ENCODE measurements at regions not wholly inside any gene's neighbourhood (a gene's known extent, or its start where the extent isn't known, plus 50 kb on each side); places are given as distances from the start of the nearest gene placed in this dataset.

DNA sequence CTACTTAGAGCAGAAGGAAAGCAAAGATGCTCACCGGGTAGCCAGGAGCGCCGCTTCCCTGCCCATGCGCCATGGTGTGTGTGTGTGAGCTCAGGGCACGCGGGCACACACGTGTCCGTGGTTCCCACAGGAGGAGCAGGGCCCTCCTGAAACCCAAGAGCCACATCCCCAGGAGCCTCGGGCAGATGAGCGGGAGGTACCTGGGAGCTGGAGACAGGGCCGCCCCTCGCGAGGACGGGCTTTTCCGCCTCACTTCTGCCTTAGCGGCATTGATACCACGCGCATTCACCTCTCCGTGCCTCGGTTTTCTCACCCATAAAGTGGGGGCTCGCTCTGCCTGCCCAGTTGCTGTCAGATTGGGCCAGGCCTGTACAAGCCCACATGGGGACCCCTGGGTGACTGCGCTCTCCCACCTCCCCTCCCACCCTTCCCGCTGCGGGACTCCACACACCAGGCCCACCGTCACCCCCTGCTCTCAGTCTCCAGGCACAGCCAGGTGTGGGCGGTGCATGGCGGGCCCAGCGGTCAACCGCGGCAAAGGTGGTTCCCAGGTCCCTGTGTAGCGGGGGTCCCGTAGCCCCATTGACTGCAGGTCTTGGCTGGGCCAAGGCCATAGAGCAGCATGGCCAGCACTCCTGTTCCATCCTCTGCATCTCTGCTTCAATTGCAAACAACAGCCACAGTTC is 66.3 kb downstream of the SIK1 start:
- in situ Hi-C loops (cut with HindIII; ENCODE audit: low sequenced_read_pairs) = no loop called here
- no peak overlapping the region for H3K4me3 ChIP-seq (ENCODE audit: low read depth, low read length)
- DNase-seq (ENCODE audit: low read depth, low spot score) = no peak
- TF ChIP-seq, protein P1, sequence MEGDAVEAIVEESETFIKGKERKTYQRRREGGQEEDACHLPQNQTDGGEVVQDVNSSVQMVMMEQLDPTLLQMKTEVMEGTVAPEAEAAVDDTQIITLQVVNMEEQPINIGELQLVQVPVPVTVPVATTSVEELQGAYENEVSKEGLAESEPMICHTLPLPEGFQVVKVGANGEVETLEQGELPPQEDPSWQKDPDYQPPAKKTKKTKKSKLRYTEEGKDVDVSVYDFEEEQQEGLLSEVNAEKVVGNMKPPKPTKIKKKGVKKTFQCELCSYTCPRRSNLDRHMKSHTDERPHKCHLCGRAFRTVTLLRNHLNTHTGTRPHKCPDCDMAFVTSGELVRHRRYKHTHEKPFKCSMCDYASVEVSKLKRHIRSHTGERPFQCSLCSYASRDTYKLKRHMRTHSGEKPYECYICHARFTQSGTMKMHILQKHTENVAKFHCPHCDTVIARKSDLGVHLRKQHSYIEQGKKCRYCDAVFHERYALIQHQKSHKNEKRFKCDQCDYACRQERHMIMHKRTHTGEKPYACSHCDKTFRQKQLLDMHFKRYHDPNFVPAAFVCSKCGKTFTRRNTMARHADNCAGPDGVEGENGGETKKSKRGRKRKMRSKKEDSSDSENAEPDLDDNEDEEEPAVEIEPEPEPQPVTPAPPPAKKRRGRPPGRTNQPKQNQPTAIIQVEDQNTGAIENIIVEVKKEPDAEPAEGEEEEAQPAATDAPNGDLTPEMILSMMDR (IDR thresholded peaks at IDR 0.05; ENCODE audit: low read depth, low read length) = no peak

DNA sequence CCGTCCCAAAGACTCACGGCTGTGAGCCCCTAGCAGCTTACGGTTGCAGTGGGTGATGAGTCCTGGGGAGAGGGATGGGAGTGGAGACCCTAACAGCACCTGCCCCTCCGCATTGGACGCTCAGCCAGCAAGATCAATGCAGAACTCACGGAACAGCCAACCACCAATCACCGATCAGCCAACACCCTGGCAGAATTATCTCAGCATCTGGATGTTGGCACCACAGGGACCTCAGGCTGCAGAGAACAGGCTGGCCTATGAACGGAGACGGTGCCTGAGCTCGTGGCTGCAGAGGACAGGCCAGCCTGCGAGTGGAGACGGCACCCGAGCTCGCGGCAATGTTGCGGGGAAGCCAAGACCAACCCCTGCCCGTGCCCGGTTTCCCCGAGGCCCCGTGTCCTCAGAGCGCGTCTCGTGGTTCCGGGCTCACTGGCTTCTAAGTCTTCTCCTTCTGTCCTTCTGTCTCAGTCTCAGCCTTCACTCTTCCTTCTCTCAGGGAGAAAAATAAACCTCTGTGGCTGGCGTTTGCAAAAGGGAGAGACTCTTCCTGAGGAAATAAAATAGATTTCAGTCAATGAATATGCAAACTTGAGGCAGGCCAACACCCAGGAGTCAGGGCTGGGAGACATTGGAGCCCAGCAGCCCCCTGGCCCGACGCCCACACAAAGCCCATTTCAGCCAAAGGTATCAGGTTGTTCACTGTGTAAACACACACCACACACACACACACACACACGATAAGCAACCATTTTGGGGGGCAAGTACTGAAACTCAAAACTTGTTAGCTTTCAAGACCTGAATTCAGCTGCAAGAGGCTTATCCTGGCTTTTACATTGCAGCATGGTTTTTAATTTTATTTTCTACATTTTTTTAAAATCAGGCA is 67.8 kb downstream of the SIK1 start:
- TF ChIP-seq, protein P1 (IDR thresholded peaks at IDR 0.05; ENCODE audit: low read depth, low read length) = no peak
- no peak overlapping the region for H3K4me3 ChIP-seq (ENCODE audit: low read depth, low read length)
- in situ Hi-C loops (cut with HindIII; ENCODE audit: low sequenced_read_pairs) = no loop called here
- DNase-seq (ENCODE audit: low read depth, low spot score) = no peak

DNA sequence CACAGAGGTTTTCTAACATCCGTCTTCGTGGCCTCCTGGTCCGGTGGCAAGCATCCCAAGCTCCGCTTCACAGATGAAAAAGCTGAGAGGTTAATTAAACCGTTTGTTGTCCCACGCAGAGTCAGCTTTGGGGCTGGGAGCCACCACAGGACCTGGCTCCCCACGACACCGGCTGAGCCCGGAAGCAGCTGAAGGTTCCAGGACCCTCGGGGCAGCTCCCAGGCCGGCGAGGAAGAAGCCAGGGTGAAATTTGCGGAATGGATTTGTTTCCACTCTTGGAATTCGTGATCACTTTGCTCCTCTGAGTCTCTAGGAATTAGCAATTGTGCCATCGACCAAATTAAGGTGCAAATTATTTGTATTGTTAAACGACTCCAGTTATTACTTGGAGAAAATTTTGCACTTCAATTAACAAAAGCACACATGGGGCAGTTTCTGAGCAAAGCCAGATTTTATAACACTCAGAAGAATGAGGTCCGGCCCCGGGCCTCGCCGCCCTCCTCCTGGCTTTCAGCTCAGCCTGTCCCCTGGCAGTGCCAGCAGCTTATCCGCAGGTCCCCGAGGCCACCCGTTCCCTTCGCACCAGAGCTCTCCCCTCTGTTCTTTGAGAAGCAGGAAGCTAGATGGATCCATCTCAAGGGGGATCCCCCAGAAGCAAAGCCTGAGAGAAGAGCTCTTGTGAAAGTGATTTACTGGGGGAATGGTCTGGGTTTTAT is 69.1 kb downstream of the SIK1 start:
- no peak overlapping the region for H3K4me3 ChIP-seq (ENCODE audit: low read depth, low read length)
- no peak for DNase-seq (ENCODE audit: low read depth, low spot score)
- TF ChIP-seq, protein P1 (IDR thresholded peaks at IDR 0.05; ENCODE audit: low read depth, low read length) = no peak
- in situ Hi-C loops (cut with HindIII; ENCODE audit: low sequenced_read_pairs) = no loop called here

DNA sequence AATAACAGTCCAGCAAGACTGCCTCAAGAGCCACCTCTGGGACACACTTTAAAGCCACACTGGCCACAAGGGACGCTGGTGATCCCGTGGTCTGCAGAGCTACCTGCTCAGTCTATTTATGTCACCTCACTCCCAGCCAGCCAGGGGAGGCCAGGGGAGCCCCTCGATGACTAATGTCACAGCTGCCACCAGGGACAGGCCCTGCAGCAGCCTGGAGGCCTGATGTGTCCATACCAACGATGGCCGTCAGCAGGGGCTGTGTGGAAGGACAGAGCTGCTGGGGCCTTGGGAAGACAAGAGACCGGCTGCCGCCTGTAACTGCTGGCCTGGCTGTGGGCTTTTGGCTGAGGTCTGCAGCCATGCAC is 71.0 kb downstream of the SIK1 start:
- H3K4me3 ChIP-seq (ENCODE audit: low read depth, low read length) = no peak overlapping the region
- no peak for DNase-seq (ENCODE audit: low read depth, low spot score)
- TF ChIP-seq, protein P1 (IDR thresholded peaks at IDR 0.05; ENCODE audit: low read depth, low read length) = no peak
- in situ Hi-C loops (cut with HindIII; ENCODE audit: low sequenced_read_pairs) = no loop called here

DNA sequence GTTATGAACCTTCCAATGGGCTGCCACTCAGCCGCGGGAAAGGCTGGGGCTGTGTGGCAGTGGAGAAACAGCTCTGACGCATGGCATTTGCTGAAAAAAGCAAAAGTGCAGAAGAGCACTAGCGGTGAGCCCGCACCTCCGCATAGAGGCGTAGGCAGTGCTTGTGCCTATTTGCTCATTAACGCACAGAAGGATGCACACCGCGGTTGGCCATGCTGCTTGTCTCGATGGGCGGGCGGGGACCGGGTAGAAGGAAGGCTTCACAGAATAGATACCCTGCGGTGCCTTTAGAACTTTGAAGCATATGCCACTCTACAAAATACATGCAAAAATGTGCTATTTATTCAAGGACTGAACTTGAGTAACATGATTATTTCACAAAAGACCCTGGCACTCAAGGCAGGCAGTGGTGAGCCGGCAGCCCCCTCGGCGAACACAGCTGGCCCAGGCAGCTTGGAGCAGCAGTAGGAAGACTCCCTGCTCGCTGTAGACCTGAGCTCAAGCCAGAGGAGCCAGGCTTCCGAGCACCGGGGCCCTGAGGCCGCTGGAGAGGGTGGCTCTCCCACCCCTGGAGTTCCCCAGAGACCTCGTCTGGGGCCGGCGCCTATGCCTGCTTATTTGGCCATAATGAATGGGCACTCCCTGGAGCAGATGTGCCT is 71.5 kb downstream of the SIK1 start:
- H3K4me3 ChIP-seq (ENCODE audit: low read depth, low read length) = no peak overlapping the region
- in situ Hi-C loops (cut with HindIII; ENCODE audit: low sequenced_read_pairs) = no loop called here
- no peak for DNase-seq (ENCODE audit: low read depth, low spot score)
- TF ChIP-seq, protein P1 (IDR thresholded peaks at IDR 0.05; ENCODE audit: low read depth, low read length) = no peak

DNA sequence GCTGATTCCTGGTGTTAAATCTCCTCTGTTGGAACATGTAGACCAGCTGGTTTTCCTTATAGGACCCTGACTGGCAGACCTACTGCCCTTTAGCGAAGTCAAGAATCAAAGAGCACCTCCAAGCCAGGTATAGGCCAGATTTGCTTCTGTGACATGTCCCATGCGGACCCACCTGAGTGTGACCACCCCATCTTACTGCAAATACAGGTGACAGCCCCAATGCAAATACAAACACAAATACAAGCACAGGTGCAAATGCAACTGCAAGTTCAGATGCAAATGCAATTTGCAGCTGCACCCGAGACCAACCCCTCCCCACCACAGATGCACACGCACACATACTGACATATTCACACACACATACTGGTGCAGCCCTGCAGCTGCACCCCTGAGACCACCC is 72.3 kb downstream of the SIK1 start:
- in situ Hi-C loops (cut with HindIII; ENCODE audit: low sequenced_read_pairs) = no loop called here
- TF ChIP-seq, protein P1 (IDR thresholded peaks at IDR 0.05; ENCODE audit: low read depth, low read length) = no peak
- no peak for DNase-seq (ENCODE audit: low read depth, low spot score)

More for the DNA sequence above, 72.3 kb downstream of the SIK1 start:
- no peak overlapping the region for H3K4me3 ChIP-seq (ENCODE audit: low read depth, low read length)

Measured in astrocyte of the spinal cord (primary cell).